Liver (tissue), 8 donors: ENCODE measurements at regions not wholly inside any gene's neighbourhood (a gene's known extent, or its start where the extent isn't known, plus 50 kb on each side); places are given as distances from the start of the nearest gene placed in this dataset.

Experiments used
- DNase-seq: peaks from one replicate; pipeline ENCODE4 v3.0.0-alpha.2; 2017; ENCODE audit warnings: low spot score
- H3K27ac ChIP-seq, 2 donors: one replicate each; pipeline ENCODE4 v1.7.0; 2013; ENCODE audit warnings: inconsistent platforms in 2 of 2, low read length in 2 of 2, control low read depth in 1 of 2, low read depth in 1 of 2, mild to moderate bottlenecking in 1 of 2
- H3K27me3 ChIP-seq, 4 donors: one replicate each; pipeline versions ENCODE4 v1.6.1 to v1.7.0; 2013; ENCODE audit warnings: low read length in 3 of 4, inconsistent platforms in 1 of 4, mild to moderate bottlenecking in 1 of 4, moderate library complexity in 1 of 4; ENCODE audit not compliant: control insufficient read depth in 4 of 4, insufficient read depth in 4 of 4
- H3K36me3 ChIP-seq, 4 donors: one replicate each; pipeline versions ENCODE4 v1.6.1 to v1.7.0; 2013; ENCODE audit warnings: low read length in 3 of 4, mild to moderate bottlenecking in 3 of 4, low read depth in 1 of 4, moderate library complexity in 1 of 4; ENCODE audit not compliant: control insufficient read depth in 4 of 4, insufficient read depth in 3 of 4
- H3K4me1 ChIP-seq, 4 donors: one replicate each; pipeline versions ENCODE4 v1.6.1 to v1.7.0; 2013; ENCODE audit warnings: low read length in 3 of 4, mild to moderate bottlenecking in 3 of 4, moderate library complexity in 1 of 4; ENCODE audit not compliant: control insufficient read depth in 4 of 4, insufficient read depth in 4 of 4
- H3K4me3 ChIP-seq, 3 donors: one replicate each; pipeline versions ENCODE4 v1.6.1 to v1.7.0; 2013; ENCODE audit warnings: low read length in 3 of 3, control low read depth in 1 of 3, low read depth in 1 of 3, mild to moderate bottlenecking in 1 of 3
- H3K9ac ChIP-seq, 2 donors: one replicate each; pipeline ENCODE4 v1.7.0; 2013; ENCODE audit warnings: low read length in 2 of 2, mild to moderate bottlenecking in 2 of 2, moderate library complexity in 2 of 2, control low read depth in 1 of 2, low read depth in 1 of 2
- H3K9me3 ChIP-seq, 4 donors: one replicate each; pipeline versions ENCODE4 v1.6.1 to v1.7.0; 2013; ENCODE audit warnings: low read length in 3 of 4; ENCODE audit not compliant: control insufficient read depth in 4 of 4
- ATF3 ChIP-seq: IDR thresholded peaks from 2 replicates; pipeline ENCODE4 v1.6.1; 2016; ENCODE audit warnings: antibody characterized with exemption
- CTCF ChIP-seq: fragments of 150-350 bp; IDR thresholded peaks from 2 replicates; pipeline ENCODE4 v1.5.1; 2017; ENCODE audit warnings: improper control_type of control experiment, low read depth, low read length; ENCODE audit not compliant: missing input control
- EGR1 ChIP-seq, 2 donors: IDR thresholded peaks; 2 replicates each; pipeline ENCODE4 v1.6.1; 2016 to 2018; ENCODE audit warnings: antibody characterized with exemption in 2 of 2, low read depth in 2 of 2
- FOXA1 ChIP-seq: IDR thresholded peaks from 2 replicates; pipeline ENCODE4 v1.6.1; 2016; ENCODE audit warnings: antibody characterized with exemption
- FOXA2 ChIP-seq: IDR thresholded peaks from 2 replicates; pipeline ENCODE4 v1.6.1; 2016; ENCODE audit warnings: antibody characterized with exemption
- GABPA ChIP-seq, 2 donors: IDR thresholded peaks in 1 of 2; conservative IDR thresholded peaks in 1 of 2; 2 replicates each; pipeline ENCODE4 v1.6.1; 2016; ENCODE audit warnings: antibody characterized with exemption in 2 of 2, mild to moderate bottlenecking in 1 of 2, moderate library complexity in 1 of 2
- HNF4A ChIP-seq, 2 donors: conservative IDR thresholded peaks; 2 replicates each; pipeline ENCODE4 v1.6.1; 2016; ENCODE audit warnings: antibody characterized with exemption in 2 of 2, mild to moderate bottlenecking in 2 of 2
- HNF4G ChIP-seq: IDR thresholded peaks from 2 replicates; pipeline ENCODE4 v1.6.1; 2016; ENCODE audit warnings: antibody characterized with exemption
- JUND ChIP-seq, 2 donors: IDR thresholded peaks; 2 replicates each; pipeline ENCODE4 v1.6.1; 2016; ENCODE audit warnings: antibody characterized with exemption in 2 of 2
- NR2F2 ChIP-seq: IDR thresholded peaks from 2 replicates; pipeline ENCODE4 v1.6.1; 2016; ENCODE audit warnings: antibody characterized with exemption
- RAD21 ChIP-seq, 2 donors: IDR thresholded peaks; 2 replicates each; pipeline ENCODE4 v1.6.1; 2016; ENCODE audit warnings: antibody characterized with exemption in 2 of 2, mild to moderate bottlenecking in 2 of 2
- REST ChIP-seq: IDR thresholded peaks from 2 replicates; pipeline ENCODE4 v1.6.1; 2016; ENCODE audit warnings: antibody characterized with exemption, mild to moderate bottlenecking
- RXRA ChIP-seq, 2 donors: IDR thresholded peaks; 2 replicates each; pipeline ENCODE4 v1.6.1; 2017 to 2018; ENCODE audit warnings: antibody characterized with exemption in 2 of 2, mild to moderate bottlenecking in 1 of 2
- SP1 ChIP-seq: IDR thresholded peaks from 2 replicates; pipeline ENCODE4 v1.6.1; 2018; ENCODE audit warnings: antibody characterized with exemption, mild to moderate bottlenecking
- TAF1 ChIP-seq: conservative IDR thresholded peaks from 2 replicates; pipeline ENCODE4 v1.6.1; 2016; ENCODE audit warnings: antibody characterized with exemption, mild to moderate bottlenecking
- YY1 ChIP-seq: IDR thresholded peaks from 2 replicates; pipeline ENCODE4 v1.6.1; 2016; ENCODE audit warnings: antibody characterized with exemption, mild to moderate bottlenecking
- WGBS: extraction: QIAGEN DNeasy Blood & Tissue Kit; methylation state at CpG from one replicate; pipeline ENCODE4 v1.1.7; 2013; 5-methylcytosine and 5-hydroxymethylcytosine counted together
- TF ChIP-seq, protein P1 (sequence below): IDR thresholded peaks from 2 replicates; pipeline ENCODE4 v1.6.1; 2016; ENCODE audit warnings: antibody characterized with exemption
- donor health status: healthy.
- donor health status: healthy.
- donor health status: healthy.
- donor health status: healthy.
- donor health status: healthy.

DNA sequence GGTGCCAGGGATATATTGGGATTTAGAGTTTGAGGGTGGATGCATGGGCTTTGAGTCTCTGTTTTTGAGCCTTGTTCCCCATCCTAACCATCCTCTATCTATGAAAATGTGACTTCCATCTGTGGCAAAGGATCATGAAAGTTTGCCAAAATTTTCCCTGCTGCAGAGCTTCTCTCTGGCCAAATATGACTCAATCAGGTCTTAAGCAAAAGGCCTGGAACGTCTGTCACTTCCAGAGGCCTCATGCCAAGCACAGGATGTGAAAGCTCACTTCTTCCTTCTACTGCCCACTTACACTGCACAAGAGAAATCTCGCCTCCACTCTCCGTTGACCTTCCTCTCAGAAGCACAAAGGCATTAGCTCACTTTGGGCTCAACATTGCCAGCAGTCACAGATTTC lies 696.9 kb upstream of the NRP1 start:
- no peak for TF ChIP-seq NR2F2
- no peak for TF ChIP-seq EGR1 (IDR thresholded peaks at IDR 0.05; ENCODE audit: low read depth in 2 of 2)
- TF ChIP-seq FOXA1: no peak
- TF ChIP-seq SP1: no peak
- TF ChIP-seq JUND (IDR thresholded peaks at IDR 0.05): no peak
- TF ChIP-seq HNF4G: no peak
- TF ChIP-seq YY1: no peak
- no peak for TF ChIP-seq CTCF
- TF ChIP-seq GABPA (IDR thresholded peaks at IDR 0.05 in 1 of 2, conservative IDR thresholded peaks at IDR 0.05 in 1 of 2): no peak
- no peak for TF ChIP-seq ATF3
- no peak for TF ChIP-seq RAD21 (IDR thresholded peaks at IDR 0.05)
- TF ChIP-seq FOXA2: no peak
- TF ChIP-seq HNF4A (conservative IDR thresholded peaks at IDR 0.05): no peak
- TF ChIP-seq TAF1: no peak
- TF ChIP-seq, protein P1, sequence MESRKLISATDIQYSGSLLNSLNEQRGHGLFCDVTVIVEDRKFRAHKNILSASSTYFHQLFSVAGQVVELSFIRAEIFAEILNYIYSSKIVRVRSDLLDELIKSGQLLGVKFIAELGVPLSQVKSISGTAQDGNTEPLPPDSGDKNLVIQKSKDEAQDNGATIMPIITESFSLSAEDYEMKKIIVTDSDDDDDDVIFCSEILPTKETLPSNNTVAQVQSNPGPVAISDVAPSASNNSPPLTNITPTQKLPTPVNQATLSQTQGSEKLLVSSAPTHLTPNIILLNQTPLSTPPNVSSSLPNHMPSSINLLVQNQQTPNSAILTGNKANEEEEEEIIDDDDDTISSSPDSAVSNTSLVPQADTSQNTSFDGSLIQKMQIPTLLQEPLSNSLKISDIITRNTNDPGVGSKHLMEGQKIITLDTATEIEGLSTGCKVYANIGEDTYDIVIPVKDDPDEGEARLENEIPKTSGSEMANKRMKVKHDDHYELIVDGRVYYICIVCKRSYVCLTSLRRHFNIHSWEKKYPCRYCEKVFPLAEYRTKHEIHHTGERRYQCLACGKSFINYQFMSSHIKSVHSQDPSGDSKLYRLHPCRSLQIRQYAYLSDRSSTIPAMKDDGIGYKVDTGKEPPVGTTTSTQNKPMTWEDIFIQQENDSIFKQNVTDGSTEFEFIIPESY: no peak
- no peak for TF ChIP-seq REST
- no peak for TF ChIP-seq RXRA (IDR thresholded peaks at IDR 0.05)
- Histone ChIP-seq H3K27me3 (no peaks in the 10 kb centered on the region), H3K9me3 (no peaks in the 10 kb centered on the region), H3K4me1 (peaks cover 0 to 3% (median 0%) of the 10 kb centered on the region in 4 donors), H3K27ac (no peak overlapping the region), H3K4me3 (no peak overlapping the region), H3K36me3 (no peaks in the 10 kb centered on the region), H3K9ac (no peak overlapping the region)
- 58% methylated on average over 3 of the region's 3 CpGs for WGBS
- no peak for DNase-seq

GRCh38 chr10:34029455-34029854 lies 695.0 kb upstream of the NRP1 start:
- Histone ChIP-seq H3K36me3 (no peaks in the 10 kb centered on the region), H3K4me1 (peaks cover 0 to 3% (median 0%) of the 10 kb centered on the region in 4 donors), H3K27me3 (no peaks in the 10 kb centered on the region), H3K27ac (no peak overlapping the region), H3K9me3 (no peaks in the 10 kb centered on the region), H3K9ac (no peak overlapping the region), H3K4me3 (no peak overlapping the region)
- TF ChIP-seq NR2F2 (no peak), SP1 (no peak), ATF3 (no peak), TAF1 (no peak), HNF4A (conservative IDR thresholded peaks at IDR 0.05) (no peak), HNF4G (no peak), JUND (IDR thresholded peaks at IDR 0.05) (no peak), GABPA (IDR thresholded peaks at IDR 0.05 in 1 of 2, conservative IDR thresholded peaks at IDR 0.05 in 1 of 2) (no peak), CTCF (no peak)
- TF ChIP-seq, protein P1: no peak
- 96% methylated on average over 10 of the region's 10 CpGs for WGBS
- no peak for DNase-seq
